Fibroblast of lung (primary cell): ENCODE measurements at regions not wholly inside any gene's neighbourhood (a gene's known extent, or its start where the extent isn't known, plus 50 kb on each side); places are given as distances from the start of the nearest gene placed in this dataset.

Experiments
- DNase-seq, 2 donors: peaks; one replicate each; pipeline versions ENCODE4 v3.0.0 to v3.0.0-alpha.2; 2010; ENCODE audit warnings: low read depth in 2 of 2
- H2AFZ ChIP-seq: 2 replicates; pipeline ENCODE4 v1.5.1; 2012; ENCODE audit warnings: low read length, control low read depth, inconsistent platforms
- H3K27ac ChIP-seq: 2 replicates; pipeline ENCODE4 v1.5.1; 2011; ENCODE audit warnings: low read length, control low read depth; ENCODE audit not compliant: insufficient read depth
- H3K27me3 ChIP-seq: 2 replicates; pipeline ENCODE4 v1.5.1; 2011; ENCODE audit warnings: mild to moderate bottlenecking, low read length; ENCODE audit not compliant: control insufficient read depth, insufficient read depth
- H3K36me3 ChIP-seq: 2 replicates; pipeline ENCODE4 v1.5.1; 2011; ENCODE audit warnings: low read length; ENCODE audit not compliant: control insufficient read depth, insufficient read depth
- H3K4me1 ChIP-seq: 2 replicates; pipeline ENCODE4 v1.5.1; 2011; ENCODE audit warnings: low read length; ENCODE audit not compliant: control insufficient read depth, insufficient read depth; ENCODE audit errors: extremely low read depth
- H3K4me2 ChIP-seq: 2 replicates; pipeline ENCODE4 v1.5.1; 2011; ENCODE audit warnings: low read length, control low read depth; ENCODE audit not compliant: insufficient read depth; ENCODE audit errors: extremely low read depth
- H3K4me3 ChIP-seq, 4 experiments: fragments of 200-600 bp in 1 of 4; sonication (generic) in 1 of 4; replicated peaks in 1 of 4; 2 replicates each; pipeline ENCODE4 v1.5.1; 2011 to 2016; ENCODE audit warnings: low read length in 4 of 4, low read depth in 3 of 4, mild to moderate bottlenecking in 3 of 4, control low read depth in 2 of 4, inconsistent platforms in 1 of 4, mixed read lengths in 1 of 4; ENCODE audit not compliant: insufficient read depth in 1 of 4; ENCODE audit errors: control extremely low read depth in 1 of 4
- H3K79me2 ChIP-seq: 2 replicates; pipeline ENCODE4 v1.5.1; 2012; ENCODE audit warnings: mild to moderate bottlenecking, low read length, inconsistent platforms; ENCODE audit not compliant: control insufficient read depth, insufficient read depth
- H3K9ac ChIP-seq: 2 replicates; pipeline ENCODE4 v1.5.1; 2011; ENCODE audit warnings: mild to moderate bottlenecking, low read length, control low read depth; ENCODE audit not compliant: insufficient read depth
- H3K9me3 ChIP-seq: 2 replicates; pipeline ENCODE4 v1.5.1; 2012; ENCODE audit warnings: low read depth, low read length; ENCODE audit not compliant: control insufficient read depth, insufficient read depth
- H4K20me1 ChIP-seq: 2 replicates; pipeline ENCODE4 v1.5.1; 2011; ENCODE audit warnings: low read length; ENCODE audit not compliant: control insufficient read depth, insufficient read depth; ENCODE audit errors: extremely low read depth
- EZH2 ChIP-seq: IDR thresholded peaks from 2 replicates; pipeline ENCODE4 v1.5.1; 2012; ENCODE audit warnings: low read length, control low read depth, mild to moderate bottlenecking; ENCODE audit errors: missing control alignments
- TF ChIP-seq, protein P1 (sequence below), 2 donors: IDR thresholded peaks in 1 of 2; conservative IDR thresholded peaks in 1 of 2; 1 replicate in 1 of 2; 2 replicates in 1 of 2; pipeline ENCODE4 v1.5.1; 2011 to 2012; ENCODE audit warnings: low read length in 2 of 2, control low read depth in 1 of 2, inconsistent platforms in 1 of 2, low read depth in 1 of 2, mild to moderate bottlenecking in 1 of 2

DNA sequence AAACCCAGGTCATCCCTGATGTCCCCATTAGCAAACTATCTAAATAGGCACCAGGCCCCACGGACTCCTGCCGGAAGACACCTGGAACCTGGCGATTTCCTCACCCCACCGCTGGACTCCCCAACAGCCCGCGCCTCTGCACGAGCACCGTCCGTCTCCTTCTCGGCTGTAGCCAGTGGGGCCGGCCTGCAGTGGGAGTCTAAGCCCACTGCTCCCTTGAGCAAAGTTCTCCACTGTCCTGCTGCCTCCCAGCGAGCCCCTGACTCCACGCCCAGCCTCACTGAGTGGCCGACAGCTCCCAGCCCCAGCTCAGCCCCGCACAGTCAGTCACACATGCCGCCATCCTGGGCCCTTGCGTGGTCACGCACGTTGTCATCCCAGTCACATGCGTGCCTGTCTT is 211.3 kb upstream of the PPP2R2D start:
- no peak for DNase-seq
- no peak overlapping the region for H2AFZ ChIP-seq
- no peaks in the 10 kb centered on the region for H3K9me3 ChIP-seq

DNA sequence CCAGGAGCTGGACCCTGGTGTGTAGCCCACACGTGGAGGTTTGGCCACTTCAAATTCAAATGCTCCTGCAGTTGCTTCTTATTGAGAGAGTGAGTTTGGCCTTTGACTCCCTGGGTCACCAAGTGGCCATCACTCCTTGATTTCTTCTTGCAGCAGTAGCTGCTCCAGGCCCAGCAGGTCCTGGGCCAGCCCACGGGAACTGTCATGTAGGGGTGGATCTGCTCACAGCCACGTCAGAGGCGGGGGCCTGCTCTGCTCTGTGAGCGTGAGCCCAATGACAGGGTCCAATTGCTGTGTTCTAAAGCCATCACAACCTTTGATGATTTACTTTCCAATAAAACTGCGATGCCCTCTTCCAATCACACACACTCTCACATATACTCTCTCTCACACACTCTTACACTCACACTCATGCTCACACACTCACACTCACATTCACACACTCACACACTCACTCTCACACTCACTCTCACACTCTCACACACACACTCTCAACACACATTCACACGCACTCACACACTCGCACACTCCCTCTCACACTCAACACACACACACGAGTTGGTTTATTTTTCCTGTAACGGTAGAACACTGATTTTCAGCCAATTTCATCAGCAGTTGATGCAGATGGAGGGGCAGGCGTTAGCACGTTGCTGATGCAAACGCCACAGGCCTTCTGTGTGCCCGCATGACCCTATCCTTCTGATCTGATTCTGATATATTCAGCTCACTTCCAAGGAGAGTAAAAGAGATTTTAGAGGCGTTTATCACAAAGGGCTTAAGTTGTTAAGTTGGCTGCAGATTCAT is 210.7 kb upstream of the PPP2R2D start:
- Histone ChIP-seq H3K4me3 (no peak overlapping the region), H3K27me3 (no peaks in the 10 kb centered on the region), H3K79me2 (no peaks in the 10 kb centered on the region), H3K27ac (no peak overlapping the region), H3K9ac (no peak overlapping the region), H2AFZ (no peak overlapping the region), H3K9me3 (no peaks in the 10 kb centered on the region), H3K4me2 (no peak overlapping the region), H4K20me1 (no peaks in the 10 kb centered on the region), H3K4me1 (no peaks in the 10 kb centered on the region), H3K36me3 (no peaks in the 10 kb centered on the region)
- TF ChIP-seq, protein P1, sequence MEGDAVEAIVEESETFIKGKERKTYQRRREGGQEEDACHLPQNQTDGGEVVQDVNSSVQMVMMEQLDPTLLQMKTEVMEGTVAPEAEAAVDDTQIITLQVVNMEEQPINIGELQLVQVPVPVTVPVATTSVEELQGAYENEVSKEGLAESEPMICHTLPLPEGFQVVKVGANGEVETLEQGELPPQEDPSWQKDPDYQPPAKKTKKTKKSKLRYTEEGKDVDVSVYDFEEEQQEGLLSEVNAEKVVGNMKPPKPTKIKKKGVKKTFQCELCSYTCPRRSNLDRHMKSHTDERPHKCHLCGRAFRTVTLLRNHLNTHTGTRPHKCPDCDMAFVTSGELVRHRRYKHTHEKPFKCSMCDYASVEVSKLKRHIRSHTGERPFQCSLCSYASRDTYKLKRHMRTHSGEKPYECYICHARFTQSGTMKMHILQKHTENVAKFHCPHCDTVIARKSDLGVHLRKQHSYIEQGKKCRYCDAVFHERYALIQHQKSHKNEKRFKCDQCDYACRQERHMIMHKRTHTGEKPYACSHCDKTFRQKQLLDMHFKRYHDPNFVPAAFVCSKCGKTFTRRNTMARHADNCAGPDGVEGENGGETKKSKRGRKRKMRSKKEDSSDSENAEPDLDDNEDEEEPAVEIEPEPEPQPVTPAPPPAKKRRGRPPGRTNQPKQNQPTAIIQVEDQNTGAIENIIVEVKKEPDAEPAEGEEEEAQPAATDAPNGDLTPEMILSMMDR (conservative IDR thresholded peaks at IDR 0.05 in 1 of 2, IDR thresholded peaks at IDR 0.05 in 1 of 2; ENCODE audit: low read depth in 1 of 2, low read length in 2 of 2): no peak
- no peak for TF ChIP-seq EZH2
- no peak for DNase-seq

More for the DNA sequence above, 211.3 kb upstream of the PPP2R2D start:
- Histone ChIP-seq H4K20me1 (no peaks in the 10 kb centered on the region), H3K4me1 (no peaks in the 10 kb centered on the region), H3K27ac (no peak overlapping the region), H3K79me2 (no peaks in the 10 kb centered on the region), H3K36me3 (no peaks in the 10 kb centered on the region), H3K4me3 (no peak overlapping the region), H3K4me2 (no peak overlapping the region), H3K27me3 (no peaks in the 10 kb centered on the region), H3K9ac (no peak overlapping the region)
- TF ChIP-seq, protein P1 (conservative IDR thresholded peaks at IDR 0.05 in 1 of 2, IDR thresholded peaks at IDR 0.05 in 1 of 2; ENCODE audit: low read depth in 1 of 2, low read length in 2 of 2): no peak
- no peak for TF ChIP-seq EZH2

DNA sequence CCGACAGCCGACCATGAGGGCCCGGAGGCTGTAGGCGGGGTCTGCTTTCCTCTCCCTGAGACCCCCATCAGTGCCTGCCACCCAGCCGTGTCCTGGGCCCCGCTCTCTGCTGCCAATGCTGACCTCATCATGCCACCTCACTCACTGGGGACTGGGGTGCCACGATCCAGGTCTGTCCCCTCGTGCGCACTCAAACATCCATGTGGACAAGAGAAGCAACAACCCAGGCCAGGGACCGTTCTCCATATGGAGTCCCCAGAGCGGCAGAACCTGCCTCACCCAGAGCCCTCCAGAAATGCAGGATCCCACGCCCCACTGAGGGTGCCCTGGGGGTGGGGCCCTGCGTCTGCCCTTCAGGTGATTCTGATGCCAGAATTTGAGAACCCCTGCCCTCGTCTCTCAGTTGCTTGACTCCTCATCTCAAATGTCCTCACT is 210.0 kb upstream of the PPP2R2D start:
- no peaks in the 10 kb centered on the region for H3K27me3 ChIP-seq
- H3K4me3 ChIP-seq: no peak overlapping the region
- TF ChIP-seq, protein P1 (conservative IDR thresholded peaks at IDR 0.05 in 1 of 2, IDR thresholded peaks at IDR 0.05 in 1 of 2; ENCODE audit: low read depth in 1 of 2, low read length in 2 of 2): no peak
- no peak for TF ChIP-seq EZH2
- no peak overlapping the region for H3K9ac ChIP-seq
- no peak for DNase-seq
- H3K4me1 ChIP-seq: no peaks in the 10 kb centered on the region
- no peak overlapping the region for H2AFZ ChIP-seq
- no peak overlapping the region for H3K4me2 ChIP-seq
- no peaks in the 10 kb centered on the region for H3K79me2 ChIP-seq
- H3K36me3 ChIP-seq: no peaks in the 10 kb centered on the region
- no peaks in the 10 kb centered on the region for H3K9me3 ChIP-seq
- no peak overlapping the region for H3K27ac ChIP-seq
- no peaks in the 10 kb centered on the region for H4K20me1 ChIP-seq
